ENCODE measurements at regions not wholly inside any gene's neighbourhood (a gene's known extent, or its start where the extent isn't known, plus 50 kb on each side); places are given as distances from the start of the nearest gene placed in this dataset.

DNA sequence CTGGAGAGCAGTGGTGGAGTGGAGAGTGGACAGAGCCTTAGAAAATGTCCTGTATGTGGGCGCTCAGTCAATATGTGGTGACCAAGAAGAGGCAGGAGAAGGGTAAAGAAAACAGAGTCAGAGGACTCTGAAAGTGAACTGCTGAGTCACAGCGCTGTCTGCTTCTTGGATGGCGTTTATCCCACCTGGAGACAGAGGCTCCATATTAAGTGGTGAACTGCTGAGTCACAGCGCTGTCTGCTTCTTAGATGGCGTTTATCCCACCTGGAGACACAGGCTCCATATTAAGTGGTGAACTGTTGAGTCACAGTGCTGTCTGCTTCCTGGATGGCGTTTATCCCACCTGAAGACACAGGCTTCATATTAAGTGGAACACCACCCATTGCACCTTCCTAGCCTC lies 119.3 kb upstream of the RALGAPA2 start:
- DNase-seq (ENCODE audit: low read depth, low spot score) (no peak), ATAC-seq (no peak)
- intact Hi-C loops (cut with micrococcal nuclease; ENCODE audit: unreplicated experiment), result loop anchor here (10.0 kb wide), 2 partner anchors 393 to 673 kb away; no protein-coding TSS in a partner anchor
- peaks cover 2% of the 10 kb centered on the region; the same call in 1 of the 2 replicates for H3K27me3 ChIP-seq (ENCODE audit: control insufficient read depth, insufficient read depth, low read length)
- no peaks in the 10 kb centered on the region for H3K9me3 ChIP-seq (ENCODE audit: control insufficient read depth, insufficient read depth, low read depth, low read length)
- no peaks in the 10 kb centered on the region for H3K4me1 ChIP-seq (ENCODE audit: control insufficient read depth, insufficient read depth, low read length)
- no peak overlapping the region for H3K27ac ChIP-seq (ENCODE audit: low read length)
- BruUV-seq (replicated peaks), result no TSS peak
- ChIA-PET POLR2A (no interaction called here), CTCF (no interaction called here)
- TF ChIP-seq SIN3A (IDR thresholded peaks at IDR 0.05; ENCODE audit: borderline replicate concordance, insufficient read depth, low read depth, low read length) (no peak), TCF7L2 (IDR thresholded peaks at IDR 0.05; ENCODE audit: low read depth, low read length) (no peak), POLR2AphosphoS5 (IDR thresholded peaks at IDR 0.05; ENCODE audit: low read depth, low read length) (no peak), CTCF (IDR thresholded peaks at IDR 0.05) (no peak)
- TF ChIP-seq, protein P1, sequence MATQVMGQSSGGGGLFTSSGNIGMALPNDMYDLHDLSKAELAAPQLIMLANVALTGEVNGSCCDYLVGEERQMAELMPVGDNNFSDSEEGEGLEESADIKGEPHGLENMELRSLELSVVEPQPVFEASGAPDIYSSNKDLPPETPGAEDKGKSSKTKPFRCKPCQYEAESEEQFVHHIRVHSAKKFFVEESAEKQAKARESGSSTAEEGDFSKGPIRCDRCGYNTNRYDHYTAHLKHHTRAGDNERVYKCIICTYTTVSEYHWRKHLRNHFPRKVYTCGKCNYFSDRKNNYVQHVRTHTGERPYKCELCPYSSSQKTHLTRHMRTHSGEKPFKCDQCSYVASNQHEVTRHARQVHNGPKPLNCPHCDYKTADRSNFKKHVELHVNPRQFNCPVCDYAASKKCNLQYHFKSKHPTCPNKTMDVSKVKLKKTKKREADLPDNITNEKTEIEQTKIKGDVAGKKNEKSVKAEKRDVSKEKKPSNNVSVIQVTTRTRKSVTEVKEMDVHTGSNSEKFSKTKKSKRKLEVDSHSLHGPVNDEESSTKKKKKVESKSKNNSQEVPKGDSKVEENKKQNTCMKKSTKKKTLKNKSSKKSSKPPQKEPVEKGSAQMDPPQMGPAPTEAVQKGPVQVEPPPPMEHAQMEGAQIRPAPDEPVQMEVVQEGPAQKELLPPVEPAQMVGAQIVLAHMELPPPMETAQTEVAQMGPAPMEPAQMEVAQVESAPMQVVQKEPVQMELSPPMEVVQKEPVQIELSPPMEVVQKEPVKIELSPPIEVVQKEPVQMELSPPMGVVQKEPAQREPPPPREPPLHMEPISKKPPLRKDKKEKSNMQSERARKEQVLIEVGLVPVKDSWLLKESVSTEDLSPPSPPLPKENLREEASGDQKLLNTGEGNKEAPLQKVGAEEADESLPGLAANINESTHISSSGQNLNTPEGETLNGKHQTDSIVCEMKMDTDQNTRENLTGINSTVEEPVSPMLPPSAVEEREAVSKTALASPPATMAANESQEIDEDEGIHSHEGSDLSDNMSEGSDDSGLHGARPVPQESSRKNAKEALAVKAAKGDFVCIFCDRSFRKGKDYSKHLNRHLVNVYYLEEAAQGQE (IDR thresholded peaks at IDR 0.05; ENCODE audit: insufficient read depth in 1 of 2, low read depth in 2 of 2, low read length in 1 of 2), result no peak
- no peaks in the 10 kb centered on the region for H3K36me3 ChIP-seq (ENCODE audit: control insufficient read depth, insufficient read depth, low read length)
- in situ Hi-C loops (cut with HindIII; ENCODE audit: low pct_unique_long_range_greater_than_20kb, low sequenced_read_pairs), result no loop called here
- no peak overlapping the region for H3K4me3 ChIP-seq (ENCODE audit: low read depth in 2 of 2, low read length in 2 of 2)

DNA sequence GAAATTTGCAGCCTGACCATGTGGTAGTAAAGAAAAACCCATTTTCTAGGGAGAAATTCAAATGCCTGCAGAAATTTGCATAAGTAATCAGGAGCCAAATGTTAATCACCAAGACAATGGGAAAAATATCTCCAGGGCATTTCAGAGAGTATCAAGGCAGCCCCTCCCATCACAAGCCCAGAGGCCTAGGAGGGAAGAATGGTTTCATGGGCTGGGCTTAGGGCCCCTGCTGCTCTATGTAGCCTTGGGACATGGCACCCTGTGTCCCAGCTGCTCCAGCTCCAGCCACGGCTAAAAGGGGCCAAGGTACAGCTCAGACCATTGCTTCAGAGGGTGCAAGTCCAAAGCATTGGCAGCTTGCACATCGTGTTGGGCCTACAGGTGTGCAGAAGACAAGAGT lies 117.2 kb upstream of the RALGAPA2 start:
- DNase-seq (ENCODE audit: low read depth, low spot score) (no peak), ATAC-seq (no peak)
- no peak overlapping the region for H3K4me3 ChIP-seq (ENCODE audit: low read depth in 2 of 2, low read length in 2 of 2)
- no peak overlapping the region for H3K27ac ChIP-seq (ENCODE audit: low read length)
- TF ChIP-seq POLR2AphosphoS5 (IDR thresholded peaks at IDR 0.05; ENCODE audit: low read depth, low read length), result no peak
- TF ChIP-seq, protein P1 (IDR thresholded peaks at IDR 0.05; ENCODE audit: insufficient read depth in 1 of 2, low read depth in 2 of 2, low read length in 1 of 2), result no peak
- no peak for TF ChIP-seq SIN3A (IDR thresholded peaks at IDR 0.05; ENCODE audit: borderline replicate concordance, insufficient read depth, low read depth, low read length)
- TF ChIP-seq CTCF (IDR thresholded peaks at IDR 0.05), result no peak
- ChIA-PET POLR2A (no interaction called here), CTCF (no interaction called here)
- no TSS peak for BruUV-seq (replicated peaks)
- in situ Hi-C loops (cut with HindIII; ENCODE audit: low pct_unique_long_range_greater_than_20kb, low sequenced_read_pairs), result no loop called here
- no peaks in the 10 kb centered on the region for H3K4me1 ChIP-seq (ENCODE audit: control insufficient read depth, insufficient read depth, low read length)
- H3K27me3 ChIP-seq (ENCODE audit: control insufficient read depth, insufficient read depth, low read length), result peaks cover 5% of the 10 kb centered on the region; the same call in 1 of the 2 replicates
- no peaks in the 10 kb centered on the region for H3K9me3 ChIP-seq (ENCODE audit: control insufficient read depth, insufficient read depth, low read depth, low read length)
- no peaks in the 10 kb centered on the region for H3K36me3 ChIP-seq (ENCODE audit: control insufficient read depth, insufficient read depth, low read length)
- intact Hi-C loops (cut with micrococcal nuclease; ENCODE audit: unreplicated experiment), result loop anchor here (10.0 kb wide), 3 partner anchors 235 to 675 kb away; no protein-coding TSS in a partner anchor
